ENCODE measurements at regions not wholly inside any gene's neighbourhood (a gene's known extent, or its start where the extent isn't known, plus 50 kb on each side); places are given as distances from the start of the nearest gene placed in this dataset.

DNA sequence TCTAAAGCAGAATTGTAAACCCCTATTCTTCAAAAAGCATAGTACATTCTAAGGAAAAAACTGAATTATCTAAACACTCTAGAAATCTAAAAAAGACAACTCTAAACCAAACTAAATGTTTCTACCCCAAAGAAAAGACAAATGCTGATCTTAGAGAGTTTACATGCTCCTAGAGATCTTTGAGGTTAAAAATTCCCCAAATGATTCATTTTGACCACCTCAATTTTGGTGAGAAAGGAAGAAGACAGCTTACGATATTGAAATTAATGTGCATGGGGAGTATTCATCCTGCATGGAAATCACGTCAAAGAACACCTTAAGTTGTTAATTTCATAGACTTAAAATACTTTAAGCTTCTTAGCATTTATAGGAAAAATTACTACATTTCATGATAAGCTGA, 377.8 kb upstream of the RUNX1 start:
- TF ChIP-seq, protein P1, sequence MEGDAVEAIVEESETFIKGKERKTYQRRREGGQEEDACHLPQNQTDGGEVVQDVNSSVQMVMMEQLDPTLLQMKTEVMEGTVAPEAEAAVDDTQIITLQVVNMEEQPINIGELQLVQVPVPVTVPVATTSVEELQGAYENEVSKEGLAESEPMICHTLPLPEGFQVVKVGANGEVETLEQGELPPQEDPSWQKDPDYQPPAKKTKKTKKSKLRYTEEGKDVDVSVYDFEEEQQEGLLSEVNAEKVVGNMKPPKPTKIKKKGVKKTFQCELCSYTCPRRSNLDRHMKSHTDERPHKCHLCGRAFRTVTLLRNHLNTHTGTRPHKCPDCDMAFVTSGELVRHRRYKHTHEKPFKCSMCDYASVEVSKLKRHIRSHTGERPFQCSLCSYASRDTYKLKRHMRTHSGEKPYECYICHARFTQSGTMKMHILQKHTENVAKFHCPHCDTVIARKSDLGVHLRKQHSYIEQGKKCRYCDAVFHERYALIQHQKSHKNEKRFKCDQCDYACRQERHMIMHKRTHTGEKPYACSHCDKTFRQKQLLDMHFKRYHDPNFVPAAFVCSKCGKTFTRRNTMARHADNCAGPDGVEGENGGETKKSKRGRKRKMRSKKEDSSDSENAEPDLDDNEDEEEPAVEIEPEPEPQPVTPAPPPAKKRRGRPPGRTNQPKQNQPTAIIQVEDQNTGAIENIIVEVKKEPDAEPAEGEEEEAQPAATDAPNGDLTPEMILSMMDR (IDR thresholded peaks at IDR 0.05; ENCODE audit: insufficient read depth, low read length) = no peak
- no peak for TF ChIP-seq SPI1 (IDR thresholded peaks at IDR 0.05; ENCODE audit: borderline replicate concordance, low read depth)
- TF ChIP-seq, protein P2, sequence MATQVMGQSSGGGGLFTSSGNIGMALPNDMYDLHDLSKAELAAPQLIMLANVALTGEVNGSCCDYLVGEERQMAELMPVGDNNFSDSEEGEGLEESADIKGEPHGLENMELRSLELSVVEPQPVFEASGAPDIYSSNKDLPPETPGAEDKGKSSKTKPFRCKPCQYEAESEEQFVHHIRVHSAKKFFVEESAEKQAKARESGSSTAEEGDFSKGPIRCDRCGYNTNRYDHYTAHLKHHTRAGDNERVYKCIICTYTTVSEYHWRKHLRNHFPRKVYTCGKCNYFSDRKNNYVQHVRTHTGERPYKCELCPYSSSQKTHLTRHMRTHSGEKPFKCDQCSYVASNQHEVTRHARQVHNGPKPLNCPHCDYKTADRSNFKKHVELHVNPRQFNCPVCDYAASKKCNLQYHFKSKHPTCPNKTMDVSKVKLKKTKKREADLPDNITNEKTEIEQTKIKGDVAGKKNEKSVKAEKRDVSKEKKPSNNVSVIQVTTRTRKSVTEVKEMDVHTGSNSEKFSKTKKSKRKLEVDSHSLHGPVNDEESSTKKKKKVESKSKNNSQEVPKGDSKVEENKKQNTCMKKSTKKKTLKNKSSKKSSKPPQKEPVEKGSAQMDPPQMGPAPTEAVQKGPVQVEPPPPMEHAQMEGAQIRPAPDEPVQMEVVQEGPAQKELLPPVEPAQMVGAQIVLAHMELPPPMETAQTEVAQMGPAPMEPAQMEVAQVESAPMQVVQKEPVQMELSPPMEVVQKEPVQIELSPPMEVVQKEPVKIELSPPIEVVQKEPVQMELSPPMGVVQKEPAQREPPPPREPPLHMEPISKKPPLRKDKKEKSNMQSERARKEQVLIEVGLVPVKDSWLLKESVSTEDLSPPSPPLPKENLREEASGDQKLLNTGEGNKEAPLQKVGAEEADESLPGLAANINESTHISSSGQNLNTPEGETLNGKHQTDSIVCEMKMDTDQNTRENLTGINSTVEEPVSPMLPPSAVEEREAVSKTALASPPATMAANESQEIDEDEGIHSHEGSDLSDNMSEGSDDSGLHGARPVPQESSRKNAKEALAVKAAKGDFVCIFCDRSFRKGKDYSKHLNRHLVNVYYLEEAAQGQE (IDR thresholded peaks at IDR 0.05; ENCODE audit: insufficient replicate concordance, low read depth) = no peak
- no peak for TF ChIP-seq POLR2AphosphoS5 (IDR thresholded peaks at IDR 0.05; ENCODE audit: low read depth)
- TF ChIP-seq GABPA (IDR thresholded peaks at IDR 0.05; ENCODE audit: low read depth) = no peak
- Histone ChIP-seq H3K4me3 (replicated peaks; ENCODE audit: insufficient read depth, low read length) (no peak overlapping the region), H3K27me3 (ENCODE audit: insufficient read depth, poor library complexity, severe bottlenecking) (peaks cover 2% of the 10 kb centered on the region), H3K27ac (replicated peaks) (no peak overlapping the region)
- DNase-seq (ENCODE audit: low read depth in 1 of 2, low spot score in 1 of 2) = no peak

DNA sequence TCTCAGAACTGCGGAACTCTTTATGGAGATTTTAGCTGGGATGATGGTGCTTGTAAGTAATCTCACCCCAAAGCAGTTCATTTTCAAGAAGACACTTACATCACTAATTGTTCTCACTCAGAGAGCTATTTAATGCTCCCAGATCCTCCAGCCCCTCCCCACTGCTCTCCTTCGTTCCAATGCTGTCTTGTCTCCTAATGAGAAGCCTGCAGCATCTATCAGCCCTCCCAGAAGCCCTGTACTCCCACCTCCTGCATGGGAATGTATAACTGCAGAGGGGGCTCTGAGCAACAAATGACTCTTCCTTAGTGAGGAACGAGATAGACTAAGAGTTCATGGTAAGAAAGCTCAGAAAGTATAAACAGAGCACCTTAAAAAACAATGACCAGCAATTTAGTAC, 377.4 kb upstream of the RUNX1 start:
- TF ChIP-seq SPI1 (IDR thresholded peaks at IDR 0.05; ENCODE audit: borderline replicate concordance, low read depth) (no peak), POLR2AphosphoS5 (IDR thresholded peaks at IDR 0.05; ENCODE audit: low read depth) (no peak), GABPA (IDR thresholded peaks at IDR 0.05; ENCODE audit: low read depth) (no peak)
- TF ChIP-seq, protein P1 (IDR thresholded peaks at IDR 0.05; ENCODE audit: insufficient read depth, low read length) = no peak
- TF ChIP-seq, protein P2 (IDR thresholded peaks at IDR 0.05; ENCODE audit: insufficient replicate concordance, low read depth) = no peak
- H3K27ac ChIP-seq (replicated peaks) = no peak overlapping the region
- H3K4me3 ChIP-seq (replicated peaks; ENCODE audit: insufficient read depth, low read length) = no peak overlapping the region
- no peak for DNase-seq (ENCODE audit: low read depth in 1 of 2, low spot score in 1 of 2)
- peaks cover 2% of the 10 kb centered on the region for H3K27me3 ChIP-seq (ENCODE audit: insufficient read depth, poor library complexity, severe bottlenecking)

DNA sequence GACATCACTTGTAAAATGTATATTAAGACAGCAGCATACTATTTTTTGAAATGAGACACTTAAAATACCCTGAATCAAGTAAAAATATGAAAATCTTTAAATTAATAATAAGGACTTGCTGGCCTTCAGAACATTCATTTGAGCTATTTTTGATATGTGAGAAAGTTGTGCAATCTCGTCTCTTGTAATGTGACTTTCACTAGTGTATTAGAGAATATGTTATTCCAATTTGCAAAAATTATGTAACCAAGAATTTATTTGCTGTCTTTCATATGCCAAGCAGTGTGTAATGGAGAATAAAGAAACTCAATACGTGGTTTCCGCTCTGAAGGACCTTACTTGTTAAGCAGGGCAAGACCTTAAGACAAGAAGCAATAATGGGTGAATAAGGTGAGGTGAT, 375.0 kb upstream of the RUNX1 start:
- no peak for DNase-seq (ENCODE audit: low read depth in 1 of 2, low spot score in 1 of 2)
- Histone ChIP-seq H3K27ac (replicated peaks) (no peak overlapping the region), H3K27me3 (ENCODE audit: insufficient read depth, poor library complexity, severe bottlenecking) (peaks cover 2% of the 10 kb centered on the region), H3K4me3 (replicated peaks; ENCODE audit: insufficient read depth, low read length) (no peak overlapping the region)
- TF ChIP-seq GABPA (IDR thresholded peaks at IDR 0.05; ENCODE audit: low read depth) (no peak), POLR2AphosphoS5 (IDR thresholded peaks at IDR 0.05; ENCODE audit: low read depth) (no peak), SPI1 (IDR thresholded peaks at IDR 0.05; ENCODE audit: borderline replicate concordance, low read depth) (no peak)
- TF ChIP-seq, protein P2 (IDR thresholded peaks at IDR 0.05; ENCODE audit: insufficient replicate concordance, low read depth) = no peak
- TF ChIP-seq, protein P1 (IDR thresholded peaks at IDR 0.05; ENCODE audit: insufficient read depth, low read length) = no peak

All from HL-60 (cell line).